ENCODE measurements at regions not wholly inside any gene's neighbourhood (a gene's known extent, or its start where the extent isn't known, plus 50 kb on each side); places are given as distances from the start of the nearest gene placed in this dataset.

DNA sequence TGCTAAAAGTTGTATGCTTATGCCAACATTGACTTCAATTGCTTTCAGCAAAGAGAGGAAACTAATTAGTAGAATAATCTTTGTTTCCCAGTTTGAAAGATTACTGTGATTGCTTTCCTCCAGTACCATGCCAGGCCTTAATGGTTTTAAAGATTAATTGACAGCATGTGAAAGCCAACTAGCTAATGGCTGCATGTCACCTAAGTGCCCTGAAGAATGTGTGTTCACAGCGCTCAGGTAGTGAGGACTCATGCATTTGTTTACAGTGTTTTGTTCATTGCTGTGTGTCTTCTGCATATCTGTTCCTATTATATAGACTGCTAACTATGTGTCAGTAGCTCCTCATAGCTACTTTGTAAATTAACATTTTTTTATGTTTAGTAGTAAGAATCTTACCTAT is 335.6 kb downstream of the LRRIQ3 start:
- TF ChIP-seq POLR2AphosphoS5 (IDR thresholded peaks at IDR 0.05; ENCODE audit: low read length) (no peak), HSF1 (IDR thresholded peaks at IDR 0.05; ENCODE audit: low read depth, low read length) (no peak), RCOR1 (conservative IDR thresholded peaks at IDR 0.05; ENCODE audit: low read depth, low read length) (no peak)
- TF ChIP-seq, protein P1, sequence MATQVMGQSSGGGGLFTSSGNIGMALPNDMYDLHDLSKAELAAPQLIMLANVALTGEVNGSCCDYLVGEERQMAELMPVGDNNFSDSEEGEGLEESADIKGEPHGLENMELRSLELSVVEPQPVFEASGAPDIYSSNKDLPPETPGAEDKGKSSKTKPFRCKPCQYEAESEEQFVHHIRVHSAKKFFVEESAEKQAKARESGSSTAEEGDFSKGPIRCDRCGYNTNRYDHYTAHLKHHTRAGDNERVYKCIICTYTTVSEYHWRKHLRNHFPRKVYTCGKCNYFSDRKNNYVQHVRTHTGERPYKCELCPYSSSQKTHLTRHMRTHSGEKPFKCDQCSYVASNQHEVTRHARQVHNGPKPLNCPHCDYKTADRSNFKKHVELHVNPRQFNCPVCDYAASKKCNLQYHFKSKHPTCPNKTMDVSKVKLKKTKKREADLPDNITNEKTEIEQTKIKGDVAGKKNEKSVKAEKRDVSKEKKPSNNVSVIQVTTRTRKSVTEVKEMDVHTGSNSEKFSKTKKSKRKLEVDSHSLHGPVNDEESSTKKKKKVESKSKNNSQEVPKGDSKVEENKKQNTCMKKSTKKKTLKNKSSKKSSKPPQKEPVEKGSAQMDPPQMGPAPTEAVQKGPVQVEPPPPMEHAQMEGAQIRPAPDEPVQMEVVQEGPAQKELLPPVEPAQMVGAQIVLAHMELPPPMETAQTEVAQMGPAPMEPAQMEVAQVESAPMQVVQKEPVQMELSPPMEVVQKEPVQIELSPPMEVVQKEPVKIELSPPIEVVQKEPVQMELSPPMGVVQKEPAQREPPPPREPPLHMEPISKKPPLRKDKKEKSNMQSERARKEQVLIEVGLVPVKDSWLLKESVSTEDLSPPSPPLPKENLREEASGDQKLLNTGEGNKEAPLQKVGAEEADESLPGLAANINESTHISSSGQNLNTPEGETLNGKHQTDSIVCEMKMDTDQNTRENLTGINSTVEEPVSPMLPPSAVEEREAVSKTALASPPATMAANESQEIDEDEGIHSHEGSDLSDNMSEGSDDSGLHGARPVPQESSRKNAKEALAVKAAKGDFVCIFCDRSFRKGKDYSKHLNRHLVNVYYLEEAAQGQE (IDR thresholded peaks at IDR 0.05; ENCODE audit: low read depth, low read length): no peak
- TF ChIP-seq, protein P2, sequence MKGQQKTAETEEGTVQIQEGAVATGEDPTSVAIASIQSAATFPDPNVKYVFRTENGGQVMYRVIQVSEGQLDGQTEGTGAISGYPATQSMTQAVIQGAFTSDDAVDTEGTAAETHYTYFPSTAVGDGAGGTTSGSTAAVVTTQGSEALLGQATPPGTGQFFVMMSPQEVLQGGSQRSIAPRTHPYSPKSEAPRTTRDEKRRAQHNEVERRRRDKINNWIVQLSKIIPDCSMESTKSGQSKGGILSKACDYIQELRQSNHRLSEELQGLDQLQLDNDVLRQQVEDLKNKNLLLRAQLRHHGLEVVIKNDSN (IDR thresholded peaks at IDR 0.05; ENCODE audit: borderline replicate concordance, extremely low read length, insufficient read depth, low read depth, low read length): no peak
